Keratinocyte (primary cell): ENCODE measurements at regions not wholly inside any gene's neighbourhood (a gene's known extent, or its start where the extent isn't known, plus 50 kb on each side); places are given as distances from the start of the nearest gene placed in this dataset.

Experiments
- DNase-seq: peaks from one replicate; pipeline ENCODE4 v3.0.0-alpha.2; 2011; ENCODE audit warnings: low read depth, missing footprints, low spot score
- FAIRE-seq: peaks from 2 replicates; lab custom pipeline; 2011; peaks lifted over from hg19 to GRCh38; lab: Jason Lieb, UNC
- H2AFZ ChIP-seq: 2 replicates; pipeline ENCODE4 v1.6.0; 2012; ENCODE audit warnings: low read length, control low read depth, inconsistent platforms; ENCODE audit not compliant: control insufficient read depth
- H3K27ac ChIP-seq: 2 replicates; pipeline ENCODE4 v1.5.1; 2011; ENCODE audit warnings: low read length; ENCODE audit not compliant: control insufficient read depth, insufficient read depth
- H3K27me3 ChIP-seq: 3 replicates; pipeline ENCODE4 v1.6.0; 2011; ENCODE audit warnings: low read length; ENCODE audit not compliant: control insufficient read depth, insufficient read depth; ENCODE audit errors: extremely low read depth
- H3K36me3 ChIP-seq, 2 experiments: 2 replicates in 1 of 2; 3 replicates in 1 of 2; pipeline ENCODE4 v1.5.1; 2011; ENCODE audit warnings: low read length in 2 of 2, mild to moderate bottlenecking in 1 of 2; ENCODE audit not compliant: control insufficient read depth in 2 of 2, insufficient read depth in 2 of 2; ENCODE audit errors: extremely low read depth in 1 of 2
- H3K4me1 ChIP-seq: 3 replicates; pipeline ENCODE4 v1.5.1; 2011; ENCODE audit warnings: low read length; ENCODE audit not compliant: control insufficient read depth, insufficient read depth; ENCODE audit errors: extremely low read depth
- H3K4me2 ChIP-seq: 3 replicates; pipeline ENCODE4 v1.6.0; 2011; ENCODE audit warnings: low read depth, low read length; ENCODE audit not compliant: control insufficient read depth, insufficient read depth; ENCODE audit errors: extremely low read depth
- H3K4me3 ChIP-seq, 3 experiments: fragments of 200-600 bp in 1 of 3; sonication (generic) in 1 of 3; 2 replicates in 2 of 3; 3 replicates in 1 of 3; pipeline ENCODE4 v1.5.1; 2011 to 2016; ENCODE audit warnings: low read length in 3 of 3, mild to moderate bottlenecking in 3 of 3, control low read depth in 2 of 3, inconsistent platforms in 1 of 3, low read depth in 1 of 3, mixed read lengths in 1 of 3, mixed run types in 1 of 3, moderate library complexity in 1 of 3; ENCODE audit not compliant: control insufficient read depth in 2 of 3, insufficient read depth in 2 of 3; ENCODE audit errors: extremely low read depth in 1 of 3
- H3K79me2 ChIP-seq: 2 replicates; pipeline ENCODE4 v1.6.0; 2012; ENCODE audit warnings: low read length; ENCODE audit not compliant: control insufficient read depth, insufficient read depth
- H3K9ac ChIP-seq: 3 replicates; pipeline ENCODE4 v1.6.0; 2011; ENCODE audit warnings: low read length; ENCODE audit not compliant: control insufficient read depth, insufficient read depth; ENCODE audit errors: extremely low read depth
- H3K9me1 ChIP-seq: 3 replicates; pipeline ENCODE4 v1.6.0; 2011; ENCODE audit warnings: low read length; ENCODE audit not compliant: control insufficient read depth, insufficient read depth; ENCODE audit errors: extremely low read depth
- H3K9me3 ChIP-seq: 2 replicates; pipeline ENCODE4 v1.5.1; 2012; ENCODE audit warnings: low read depth, low read length; ENCODE audit not compliant: control insufficient read depth
- H4K20me1 ChIP-seq: 3 replicates; pipeline ENCODE4 v1.6.0; 2011; ENCODE audit warnings: low read length; ENCODE audit not compliant: control insufficient read depth, insufficient read depth; ENCODE audit errors: extremely low read depth
- CTCF ChIP-seq, 3 experiments: IDR thresholded peaks in 1 of 3; conservative IDR thresholded peaks in 1 of 3; optimal IDR thresholded peaks in 1 of 3; 2 replicates in 2 of 3; 3 replicates in 1 of 3; pipeline versions ENCODE3 to v1.5.1; 2011; ENCODE audit warnings: low read length in 3 of 3, mild to moderate bottlenecking in 3 of 3, moderate library complexity in 2 of 3, control low read depth in 1 of 3, inconsistent platforms in 1 of 3; ENCODE audit not compliant: insufficient read depth in 2 of 3; ENCODE audit errors: extremely low read depth in 1 of 3
- EZH2 ChIP-seq: IDR thresholded peaks from one replicate; pipeline ENCODE4 v1.6.1; 2012; ENCODE audit warnings: inconsistent platforms, mild to moderate bottlenecking, low read length, moderate library complexity
- dilution Hi-C: fragments of 300-500 bp; cut with MboI; formaldehyde crosslinking; loops from one replicate; pipeline ENCODE4 v1.7.0; 2020; ENCODE audit warnings: low sequenced_read_pairs; ENCODE audit not compliant: extremely low pct_ligation_motif_present

GRCh38 chr11:20311444-20311843 lies 52.1 kb upstream of the HTATIP2 start:
- FAIRE-seq (no peak), DNase-seq (no peak)
- H3K9me1 ChIP-seq = no peaks in the 10 kb centered on the region
- H2AFZ ChIP-seq = no peak overlapping the region
- no peaks in the 10 kb centered on the region for H4K20me1 ChIP-seq
- dilution Hi-C loops = no loop called here
- H3K4me1 ChIP-seq = no peaks in the 10 kb centered on the region
- H3K27me3 ChIP-seq = no peaks in the 10 kb centered on the region
- H3K4me2 ChIP-seq = no peak overlapping the region
- no peak overlapping the region for H3K4me3 ChIP-seq
- no peaks in the 10 kb centered on the region for H3K79me2 ChIP-seq
- H3K9me3 ChIP-seq = no peaks in the 10 kb centered on the region
- no peak overlapping the region for H3K27ac ChIP-seq
- no peak for TF ChIP-seq EZH2
- TF ChIP-seq CTCF (optimal IDR thresholded peaks at IDR 0.05 in 1 of 3, IDR thresholded peaks at IDR 0.05 in 1 of 3, conservative IDR thresholded peaks at IDR 0.05 in 1 of 3; ENCODE audit: extremely low read depth in 1 of 3, insufficient read depth in 2 of 3, low read length in 3 of 3) = no peak
- H3K36me3 ChIP-seq = no peaks in the 10 kb centered on the region
- H3K9ac ChIP-seq = no peak overlapping the region

GRCh38 chr11:20310596-20311394 lies 52.7 kb upstream of the HTATIP2 start:
- dilution Hi-C loops = no loop called here
- Histone ChIP-seq H2AFZ (no peak overlapping the region), H3K4me2 (no peak overlapping the region), H3K79me2 (no peaks in the 10 kb centered on the region), H3K9me1 (no peaks in the 10 kb centered on the region), H3K27ac (no peak overlapping the region), H3K9ac (no peak overlapping the region), H3K4me1 (no peaks in the 10 kb centered on the region), H3K4me3 (no peak overlapping the region), H3K9me3 (no peaks in the 10 kb centered on the region), H3K36me3 (no peaks in the 10 kb centered on the region), H4K20me1 (no peaks in the 10 kb centered on the region), H3K27me3 (no peaks in the 10 kb centered on the region)
- DNase-seq = no peak
- FAIRE-seq = no peak
- TF ChIP-seq CTCF (optimal IDR thresholded peaks at IDR 0.05 in 1 of 3, IDR thresholded peaks at IDR 0.05 in 1 of 3, conservative IDR thresholded peaks at IDR 0.05 in 1 of 3; ENCODE audit: extremely low read depth in 1 of 3, insufficient read depth in 2 of 3, low read length in 3 of 3) (no peak), EZH2 (no peak)
